GM12878 (cell line): ENCODE measurements at regions not wholly inside any gene's neighbourhood (a gene's known extent, or its start where the extent isn't known, plus 50 kb on each side); places are given as distances from the start of the nearest gene placed in this dataset.

Experiments
- ATAC-seq: fragments of 200-7000 bp; cut with Tn5 transposase; 3 replicates; pipeline ENCODE4 v1.9.1; 2020; ENCODE audit warnings: mild to moderate bottlenecking, moderate library complexity
- BruUV-seq: library from RNA; stranded (reverse); fragments of 400-500 nt; replicated peaks from 2 replicates; lab custom pipeline; 2021; lab: Mats Ljungman, UMichigan
- CTCF ChIA-PET: fragments of 300-600 bp; sonication (Branson Sonifier 250); formaldehyde crosslinking; extraction: SDS; loops from one replicate; lab custom pipeline; 2021; ENCODE audit warnings: inconsistent platforms; lab: Yijun Ruan, JAX
- POLR2A ChIA-PET: fragments of 350-600 bp; formaldehyde crosslinking; extraction: SDS; loops from one replicate; lab custom pipeline; 2021; ENCODE audit warnings: inconsistent platforms; lab: Charles Lee
- RAD21 ChIA-PET: fragments of 300-600 bp; sonication (Branson Sonifier 250); formaldehyde crosslinking; loops from one replicate; lab custom pipeline; 2023; ENCODE audit warnings: antibody characterized with exemption; ENCODE audit not compliant: unreplicated experiment; lab: Charles Lee
- SMC1A ChIA-PET: fragments of 300-600 bp; sonication (Branson Sonifier 250); formaldehyde crosslinking; loops from one replicate; lab custom pipeline; 2023; ENCODE audit not compliant: unreplicated experiment, uncharacterized antibody; lab: Charles Lee
- DNase-seq: peaks from one replicate; pipeline ENCODE4 v3.0.0-alpha.2; 2011; ENCODE audit warnings: low read depth, low spot score
- FAIRE-seq: peaks from 3 replicates; lab custom pipeline; 2011; peaks lifted over from hg19 to GRCh38; lab: Jason Lieb, UNC
- H2AFZ ChIP-seq: 2 replicates; pipeline ENCODE4 v1.6.0; 2011; ENCODE audit warnings: low read depth, low read length, control low read depth; ENCODE audit not compliant: control insufficient read depth
- H3K27ac ChIP-seq: 2 replicates; pipeline ENCODE4 v1.5.1; 2011; ENCODE audit warnings: control low read depth; ENCODE audit not compliant: control insufficient read depth, insufficient read depth
- H3K27me3 ChIP-seq, 2 experiments: replicated peaks in 1 of 2; 2 replicates each; pipeline versions ENCODE4 v1.6.0 to v1.6.1; 2011; ENCODE audit warnings: low read length in 1 of 2; ENCODE audit not compliant: control insufficient read depth in 2 of 2, insufficient read depth in 2 of 2
- H3K36me3 ChIP-seq, 2 experiments: 2 replicates each; pipeline ENCODE4 v1.5.1; 2011; ENCODE audit warnings: low read length in 1 of 2; ENCODE audit not compliant: control insufficient read depth in 2 of 2, insufficient read depth in 2 of 2
- H3K4me1 ChIP-seq: 2 replicates; pipeline ENCODE4 v1.6.1; 2011; ENCODE audit warnings: mild to moderate bottlenecking, low read length, moderate library complexity, mixed read lengths; ENCODE audit not compliant: control insufficient read depth, insufficient read depth
- H3K4me2 ChIP-seq: 2 replicates; pipeline ENCODE4 v1.6.0; 2011; ENCODE audit warnings: control low read depth; ENCODE audit not compliant: control insufficient read depth, insufficient read depth
- H3K4me3 ChIP-seq: fragments of 200-600 bp; sonication (generic); 2 replicates; pipeline ENCODE4 v1.5.1; 2016
- H3K79me2 ChIP-seq: 2 replicates; pipeline ENCODE4 v1.6.0; 2011; ENCODE audit warnings: low read length; ENCODE audit not compliant: control insufficient read depth, insufficient read depth
- H3K9ac ChIP-seq: 2 replicates; pipeline ENCODE4 v1.8.0; 2011; ENCODE audit warnings: low read length, control low read depth, mixed read lengths; ENCODE audit not compliant: control insufficient read depth, insufficient read depth
- H3K9me3 ChIP-seq: replicated peaks from 3 replicates; pipeline ENCODE4 v1.5.1; 2011; ENCODE audit warnings: mild to moderate bottlenecking, low read length; ENCODE audit not compliant: control insufficient read depth, insufficient read depth
- H4K20me1 ChIP-seq: 2 replicates; pipeline ENCODE4 v1.6.0; 2011; ENCODE audit not compliant: control insufficient read depth, insufficient read depth
- BHLHE40 ChIP-seq, 2 experiments: fragments of 450-650 bp in 1 of 2; IDR thresholded peaks; 2 replicates each; pipeline ENCODE4 v1.6.1; 2011 to 2017; ENCODE audit warnings: low read depth in 2 of 2, borderline replicate concordance in 1 of 2, improper control_type of control experiment in 1 of 2, low read length in 1 of 2, mild to moderate bottlenecking in 1 of 2
- EP300 ChIP-seq, 2 experiments: fragments of 150-350 bp in 1 of 2; IDR thresholded peaks; 2 replicates each; pipeline ENCODE4 v1.6.1; 2011 to 2012; ENCODE audit warnings: low read depth in 2 of 2, low read length in 2 of 2, borderline replicate concordance in 1 of 2, improper control_type of control experiment in 1 of 2, inconsistent platforms in 1 of 2; ENCODE audit not compliant: control insufficient read depth in 1 of 2
- HDAC2 ChIP-seq: fragments of 200-600 bp; sonication (generic); IDR thresholded peaks from 2 replicates; pipeline ENCODE4 v1.6.1; 2017
- MEF2A ChIP-seq: IDR thresholded peaks from 2 replicates; pipeline ENCODE4 v1.6.1; 2011; ENCODE audit warnings: low read depth, mild to moderate bottlenecking, low read length, moderate library complexity; ENCODE audit not compliant: insufficient read depth
- MYC ChIP-seq: IDR thresholded peaks from 2 replicates; pipeline ENCODE4 v1.6.1; 2011; ENCODE audit warnings: mild to moderate bottlenecking, low read length, moderate library complexity, inconsistent platforms; ENCODE audit not compliant: insufficient read depth, insufficient replicate concordance, insufficient read length, severe bottlenecking
- RAD51 ChIP-seq: fragments of 450-650 bp; IDR thresholded peaks from 2 replicates; pipeline ENCODE4 v1.6.1; 2016; ENCODE audit warnings: moderate library complexity, mild to moderate bottlenecking, inconsistent platforms
- STAT3 ChIP-seq: IDR thresholded peaks from 2 replicates; pipeline ENCODE4 v1.6.1; 2011; ENCODE audit warnings: low read depth, low read length, improper control_type of control experiment
- TCF3 ChIP-seq: IDR thresholded peaks from 2 replicates; pipeline ENCODE4 v1.6.1; 2012; ENCODE audit warnings: low read depth, mild to moderate bottlenecking, low read length, borderline replicate concordance; ENCODE audit not compliant: insufficient read depth
- ZBED1 ChIP-seq: IDR thresholded peaks from 2 replicates; pipeline ENCODE4 v1.6.1; 2016; ENCODE audit warnings: borderline replicate concordance
- WGBS: methylation state at CpG from one replicate; pipeline ENCODE4 v1.1.6; 2016; ENCODE audit warnings: low lambda C conversion rate; ENCODE audit not compliant: insufficient replicate concordance, insufficient coverage; ENCODE audit errors: missing lambda C conversion rate; 5-methylcytosine and 5-hydroxymethylcytosine counted together
- in situ Hi-C: fragments of 300-500 bp; cut with MboI; formaldehyde crosslinking; loops from 9 replicates; pipeline ENCODE4 v1.14.3; 2018; ENCODE audit warnings: mixed read lengths
- intact Hi-C: fragments of 100-400 bp; cut with micrococcal nuclease; formaldehyde crosslinking; loops from one replicate; pipeline ENCODE4 v1.14.2; 2022; ENCODE audit not compliant: unreplicated experiment
- TF ChIP-seq, protein P1 (sequence below): IDR thresholded peaks from 2 replicates; pipeline ENCODE4 v1.6.1; 2012; ENCODE audit warnings: mild to moderate bottlenecking, low read depth, low read length
- TF ChIP-seq, protein P2 (sequence below): IDR thresholded peaks from 2 replicates; pipeline ENCODE4 v1.6.1; 2011; ENCODE audit warnings: low read depth, low read length, improper control_type of control experiment, borderline replicate concordance

DNA sequence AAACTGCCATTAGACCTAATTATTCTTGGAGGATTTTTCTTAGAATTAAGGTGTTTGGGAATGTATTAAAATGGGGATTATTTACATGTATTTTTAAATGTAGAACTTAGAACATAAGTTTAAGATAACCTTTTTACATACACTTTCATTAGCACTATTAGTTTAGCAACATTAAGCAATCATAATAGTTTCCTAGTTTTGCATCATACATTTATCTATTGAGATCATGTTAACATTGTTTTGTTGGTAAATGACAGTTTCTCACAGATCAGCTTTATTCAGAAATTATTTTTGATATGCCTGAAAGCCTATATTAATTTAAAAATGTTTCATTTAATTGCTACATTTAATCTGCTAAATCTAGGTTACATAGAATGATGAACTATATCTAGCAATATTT lies 189.7 kb upstream of the PPP1R3A start (continued):
- TF ChIP-seq, protein P1, sequence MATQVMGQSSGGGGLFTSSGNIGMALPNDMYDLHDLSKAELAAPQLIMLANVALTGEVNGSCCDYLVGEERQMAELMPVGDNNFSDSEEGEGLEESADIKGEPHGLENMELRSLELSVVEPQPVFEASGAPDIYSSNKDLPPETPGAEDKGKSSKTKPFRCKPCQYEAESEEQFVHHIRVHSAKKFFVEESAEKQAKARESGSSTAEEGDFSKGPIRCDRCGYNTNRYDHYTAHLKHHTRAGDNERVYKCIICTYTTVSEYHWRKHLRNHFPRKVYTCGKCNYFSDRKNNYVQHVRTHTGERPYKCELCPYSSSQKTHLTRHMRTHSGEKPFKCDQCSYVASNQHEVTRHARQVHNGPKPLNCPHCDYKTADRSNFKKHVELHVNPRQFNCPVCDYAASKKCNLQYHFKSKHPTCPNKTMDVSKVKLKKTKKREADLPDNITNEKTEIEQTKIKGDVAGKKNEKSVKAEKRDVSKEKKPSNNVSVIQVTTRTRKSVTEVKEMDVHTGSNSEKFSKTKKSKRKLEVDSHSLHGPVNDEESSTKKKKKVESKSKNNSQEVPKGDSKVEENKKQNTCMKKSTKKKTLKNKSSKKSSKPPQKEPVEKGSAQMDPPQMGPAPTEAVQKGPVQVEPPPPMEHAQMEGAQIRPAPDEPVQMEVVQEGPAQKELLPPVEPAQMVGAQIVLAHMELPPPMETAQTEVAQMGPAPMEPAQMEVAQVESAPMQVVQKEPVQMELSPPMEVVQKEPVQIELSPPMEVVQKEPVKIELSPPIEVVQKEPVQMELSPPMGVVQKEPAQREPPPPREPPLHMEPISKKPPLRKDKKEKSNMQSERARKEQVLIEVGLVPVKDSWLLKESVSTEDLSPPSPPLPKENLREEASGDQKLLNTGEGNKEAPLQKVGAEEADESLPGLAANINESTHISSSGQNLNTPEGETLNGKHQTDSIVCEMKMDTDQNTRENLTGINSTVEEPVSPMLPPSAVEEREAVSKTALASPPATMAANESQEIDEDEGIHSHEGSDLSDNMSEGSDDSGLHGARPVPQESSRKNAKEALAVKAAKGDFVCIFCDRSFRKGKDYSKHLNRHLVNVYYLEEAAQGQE, result no peak
- TF ChIP-seq, protein P2, sequence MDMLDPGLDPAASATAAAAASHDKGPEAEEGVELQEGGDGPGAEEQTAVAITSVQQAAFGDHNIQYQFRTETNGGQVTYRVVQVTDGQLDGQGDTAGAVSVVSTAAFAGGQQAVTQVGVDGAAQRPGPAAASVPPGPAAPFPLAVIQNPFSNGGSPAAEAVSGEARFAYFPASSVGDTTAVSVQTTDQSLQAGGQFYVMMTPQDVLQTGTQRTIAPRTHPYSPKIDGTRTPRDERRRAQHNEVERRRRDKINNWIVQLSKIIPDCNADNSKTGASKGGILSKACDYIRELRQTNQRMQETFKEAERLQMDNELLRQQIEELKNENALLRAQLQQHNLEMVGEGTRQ, result no peak
- TF ChIP-seq ZBED1, result no peak

DNA sequence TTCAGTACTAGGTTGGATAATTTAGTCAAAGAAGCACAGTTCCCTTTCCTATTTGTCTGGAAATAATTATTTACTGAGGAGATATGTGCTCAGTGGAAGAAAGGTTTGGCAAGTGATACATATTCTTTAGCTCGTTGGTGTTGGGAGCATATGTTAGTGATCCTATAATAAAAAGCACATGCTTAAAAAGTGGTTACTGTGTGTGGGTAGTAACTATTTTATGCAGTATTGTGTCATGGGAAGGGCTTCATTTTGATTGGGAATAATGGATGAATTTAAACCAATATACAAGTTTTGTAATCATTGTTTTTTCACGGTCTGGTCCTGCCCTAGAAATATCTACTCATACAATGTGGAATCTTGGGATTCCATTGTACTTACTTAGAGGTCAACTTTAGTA lies 188.7 kb upstream of the PPP1R3A start:
- DNase-seq, result no peak
- ChIA-PET POLR2A (no interaction called here), RAD21 (no interaction called here), CTCF (no interaction called here), SMC1A (interaction anchor here (1.5 kb wide), 1 partner anchor 12 kb away, joined by 4 read pairs; no protein-coding TSS in a partner anchor)
- no peaks in the 10 kb centered on the region for H3K4me1 ChIP-seq
- no peak for FAIRE-seq
- intact Hi-C loops, result no loop called here
- no peaks in the 10 kb centered on the region for H3K27me3 ChIP-seq
- H3K4me3 ChIP-seq, result no peak overlapping the region
- 24% methylated on average over 2 of the region's 2 CpGs for WGBS
- no peak overlapping the region for H3K4me2 ChIP-seq
- no peak for TF ChIP-seq BHLHE40 (IDR thresholded peaks at IDR 0.05; ENCODE audit: borderline replicate concordance in 1 of 2, low read depth in 2 of 2, low read length in 1 of 2)
- no peak for TF ChIP-seq HDAC2
- no peak for TF ChIP-seq RAD51
- TF ChIP-seq EP300 (IDR thresholded peaks at IDR 0.05; ENCODE audit: borderline replicate concordance in 1 of 2, control insufficient read depth in 1 of 2, low read depth in 2 of 2, low read length in 2 of 2), result no peak
- no peak for TF ChIP-seq TCF3
- no peak for TF ChIP-seq MYC
- TF ChIP-seq MEF2A, result no peak
- no peak for TF ChIP-seq STAT3
- H3K79me2 ChIP-seq, result no peaks in the 10 kb centered on the region
- no TSS peak for BruUV-seq
- in situ Hi-C loops, result no loop called here
- ATAC-seq, result no peak
- no peak overlapping the region for H3K27ac ChIP-seq
- no peaks in the 10 kb centered on the region for H3K36me3 ChIP-seq
- H3K9ac ChIP-seq, result no peak overlapping the region
- no peaks in the 10 kb centered on the region for H4K20me1 ChIP-seq
- H3K9me3 ChIP-seq, result no peaks in the 10 kb centered on the region
- H2AFZ ChIP-seq, result no peak overlapping the region
